ENCODE measurements at regions not wholly inside any gene's neighbourhood (a gene's known extent, or its start where the extent isn't known, plus 50 kb on each side); places are given as distances from the start of the nearest gene placed in this dataset.

DNA sequence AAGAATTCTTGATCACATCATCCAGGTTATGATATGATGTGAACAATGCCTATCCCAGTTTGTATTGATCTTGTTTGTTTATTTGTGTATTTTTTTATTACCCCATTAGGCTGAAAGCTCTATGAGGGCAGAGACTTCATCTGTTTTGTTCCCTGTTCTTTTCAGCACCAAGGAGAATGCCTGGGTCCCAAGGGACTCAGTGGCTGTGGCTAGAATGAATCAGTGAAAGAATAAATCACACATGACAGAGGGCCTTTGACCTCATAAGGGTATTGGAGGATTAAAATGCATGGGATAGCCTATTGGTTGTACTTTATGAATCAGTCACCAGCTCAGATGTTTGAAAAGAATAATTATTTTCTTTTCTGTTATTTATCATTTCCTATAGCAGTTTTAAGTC is 292.2 kb downstream of the GAS1 start:
- TF ChIP-seq, protein P1, sequence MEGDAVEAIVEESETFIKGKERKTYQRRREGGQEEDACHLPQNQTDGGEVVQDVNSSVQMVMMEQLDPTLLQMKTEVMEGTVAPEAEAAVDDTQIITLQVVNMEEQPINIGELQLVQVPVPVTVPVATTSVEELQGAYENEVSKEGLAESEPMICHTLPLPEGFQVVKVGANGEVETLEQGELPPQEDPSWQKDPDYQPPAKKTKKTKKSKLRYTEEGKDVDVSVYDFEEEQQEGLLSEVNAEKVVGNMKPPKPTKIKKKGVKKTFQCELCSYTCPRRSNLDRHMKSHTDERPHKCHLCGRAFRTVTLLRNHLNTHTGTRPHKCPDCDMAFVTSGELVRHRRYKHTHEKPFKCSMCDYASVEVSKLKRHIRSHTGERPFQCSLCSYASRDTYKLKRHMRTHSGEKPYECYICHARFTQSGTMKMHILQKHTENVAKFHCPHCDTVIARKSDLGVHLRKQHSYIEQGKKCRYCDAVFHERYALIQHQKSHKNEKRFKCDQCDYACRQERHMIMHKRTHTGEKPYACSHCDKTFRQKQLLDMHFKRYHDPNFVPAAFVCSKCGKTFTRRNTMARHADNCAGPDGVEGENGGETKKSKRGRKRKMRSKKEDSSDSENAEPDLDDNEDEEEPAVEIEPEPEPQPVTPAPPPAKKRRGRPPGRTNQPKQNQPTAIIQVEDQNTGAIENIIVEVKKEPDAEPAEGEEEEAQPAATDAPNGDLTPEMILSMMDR (IDR thresholded peaks at IDR 0.05), result no peak
- Histone ChIP-seq H4K20me1 (ENCODE audit: insufficient read depth, low read length) (no peaks in the 10 kb centered on the region), H3K27ac (ENCODE audit: low read depth in 1 of 2, low read length in 2 of 2) (no peak overlapping the region), H3K27me3 (ENCODE audit: control insufficient read depth in 2 of 2, insufficient read depth in 2 of 2, low read length in 2 of 2) (no peaks in the 10 kb centered on the region), H3K79me2 (ENCODE audit: insufficient read depth, low read length) (no peaks in the 10 kb centered on the region), H3K4me3 (replicated peaks in 1 of 3; ENCODE audit: low read depth in 2 of 3, low read length in 3 of 3) (no peak overlapping the region), H3K36me3 (replicated peaks in 1 of 2; ENCODE audit: control insufficient read depth in 1 of 2, insufficient read depth in 2 of 2, low read length in 2 of 2) (no peaks in the 10 kb centered on the region), H3K9me3 (replicated peaks in 1 of 2; ENCODE audit: control insufficient read depth in 1 of 2, insufficient read depth in 1 of 2, low read length in 2 of 2) (peaks cover 6 to 12% of the 10 kb centered on the region in 2 donors), H3K4me2 (replicated peaks; ENCODE audit: extremely low read depth, low read length, poor library complexity, severe bottlenecking) (no peak overlapping the region), H3K9ac (ENCODE audit: insufficient read depth, low read length, poor library complexity, severe bottlenecking) (no peak overlapping the region), H3K4me1 (ENCODE audit: control insufficient read depth in 1 of 2, insufficient read depth in 2 of 2, low read length in 2 of 2) (no peaks in the 10 kb centered on the region), H2AFZ (ENCODE audit: insufficient read depth, low read depth, low read length, poor library complexity, severe bottlenecking) (no peak overlapping the region)
- no peaks in the 10 kb centered on the region for H3K36me3 Mint-ChIP-seq
- no peaks in the 10 kb centered on the region for H3K4me1 Mint-ChIP-seq
- H3K27me3 Mint-ChIP-seq (ENCODE audit: low read depth in 3 of 3), result peaks cover 0 to 3% (median 2%) of the 10 kb centered on the region in 3 donors
- intact Hi-C loops (cut with micrococcal nuclease), result no loop called here
- no peak for DNase-seq
- H3K27ac Mint-ChIP-seq, result no peak overlapping the region
- H3K4me3 Mint-ChIP-seq, result no peak overlapping the region
- peaks cover 2 to 28% (median 11%) of the 10 kb centered on the region in 7 donors for H3K9me3 Mint-ChIP-seq

DNA sequence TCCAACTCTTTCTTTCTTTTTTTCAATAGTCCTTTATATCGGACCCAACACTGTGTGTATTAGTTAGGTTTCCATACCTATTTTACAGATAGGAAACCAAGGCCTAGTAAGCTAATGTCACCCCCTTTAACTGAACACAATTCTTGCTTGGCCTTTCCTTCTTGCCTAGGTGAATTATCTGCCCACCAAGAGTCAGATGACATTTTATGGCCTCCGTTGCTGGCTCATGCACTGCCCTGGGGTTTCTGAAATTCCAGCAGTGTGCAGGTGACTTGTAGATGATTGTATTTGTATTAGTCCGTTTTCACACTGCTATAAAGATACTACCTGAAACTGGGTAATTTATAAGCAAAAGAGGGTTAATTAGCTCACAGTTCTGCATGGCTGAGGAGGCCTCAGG is 293.8 kb downstream of the GAS1 start:
- H3K27me3 ChIP-seq (ENCODE audit: control insufficient read depth in 2 of 2, insufficient read depth in 2 of 2, low read length in 2 of 2), result no peaks in the 10 kb centered on the region
- intact Hi-C loops (cut with micrococcal nuclease), result no loop called here
- H3K9me3 ChIP-seq (replicated peaks in 1 of 2; ENCODE audit: control insufficient read depth in 1 of 2, insufficient read depth in 1 of 2, low read length in 2 of 2), result peaks cover 6 to 12% of the 10 kb centered on the region in 2 donors
- peaks cover 2 to 29% (median 11%) of the 10 kb centered on the region in 7 donors for H3K9me3 Mint-ChIP-seq
- no peaks in the 10 kb centered on the region for H3K36me3 Mint-ChIP-seq
- H3K4me1 ChIP-seq (ENCODE audit: control insufficient read depth in 1 of 2, insufficient read depth in 2 of 2, low read length in 2 of 2), result no peaks in the 10 kb centered on the region
- H3K27ac Mint-ChIP-seq, result no peak overlapping the region
- H4K20me1 ChIP-seq (ENCODE audit: insufficient read depth, low read length), result no peaks in the 10 kb centered on the region
- peaks cover 0 to 3% (median 2%) of the 10 kb centered on the region in 3 donors for H3K27me3 Mint-ChIP-seq (ENCODE audit: low read depth in 3 of 3)
- TF ChIP-seq, protein P1 (IDR thresholded peaks at IDR 0.05), result no peak
- no peaks in the 10 kb centered on the region for H3K36me3 ChIP-seq (replicated peaks in 1 of 2; ENCODE audit: control insufficient read depth in 1 of 2, insufficient read depth in 2 of 2, low read length in 2 of 2)
- H3K4me3 Mint-ChIP-seq, result no peak overlapping the region
- WGBS (ENCODE audit: insufficient coverage), result no CpG with 5 or more reads among the region's 3 CpGs
- H3K4me3 ChIP-seq (replicated peaks in 1 of 3; ENCODE audit: low read depth in 2 of 3, low read length in 3 of 3), result no peak overlapping the region
- no peak overlapping the region for H3K4me2 ChIP-seq (replicated peaks; ENCODE audit: extremely low read depth, low read length, poor library complexity, severe bottlenecking)
- no peaks in the 10 kb centered on the region for H3K4me1 Mint-ChIP-seq
- no peaks in the 10 kb centered on the region for H3K79me2 ChIP-seq (ENCODE audit: insufficient read depth, low read length)
- H2AFZ ChIP-seq (ENCODE audit: insufficient read depth, low read depth, low read length, poor library complexity, severe bottlenecking), result no peak overlapping the region
- no peak for DNase-seq
- H3K9ac ChIP-seq (ENCODE audit: insufficient read depth, low read length, poor library complexity, severe bottlenecking), result no peak overlapping the region
- no peak overlapping the region for H3K27ac ChIP-seq (ENCODE audit: low read depth in 1 of 2, low read length in 2 of 2)

Data from CD14-positive monocyte (primary cell).